ENCODE measurements at regions not wholly inside any gene's neighbourhood (a gene's known extent, or its start where the extent isn't known, plus 50 kb on each side); places are given as distances from the start of the nearest gene placed in this dataset.

DNA sequence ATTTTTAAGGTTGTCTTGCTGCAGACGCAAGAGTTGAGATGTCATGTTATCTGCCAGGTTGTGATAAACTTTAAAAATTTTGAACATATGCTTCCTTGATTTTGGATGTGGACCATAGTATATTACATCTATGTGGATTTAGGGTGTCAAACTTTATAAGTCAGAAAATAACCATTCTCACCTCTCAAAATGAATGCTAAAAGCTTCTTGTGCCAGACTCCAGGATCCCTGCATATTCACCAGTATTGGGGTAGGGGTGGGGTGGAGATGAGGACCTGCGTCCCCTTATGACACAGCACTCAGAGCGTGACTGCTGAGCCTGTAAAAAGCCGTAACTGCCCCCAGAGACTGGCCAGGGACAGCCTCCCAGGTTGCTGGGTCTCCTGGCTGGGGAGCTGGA is 524.4 kb downstream of the LMO7 start:
- no peak for DNase-seq

DNA sequence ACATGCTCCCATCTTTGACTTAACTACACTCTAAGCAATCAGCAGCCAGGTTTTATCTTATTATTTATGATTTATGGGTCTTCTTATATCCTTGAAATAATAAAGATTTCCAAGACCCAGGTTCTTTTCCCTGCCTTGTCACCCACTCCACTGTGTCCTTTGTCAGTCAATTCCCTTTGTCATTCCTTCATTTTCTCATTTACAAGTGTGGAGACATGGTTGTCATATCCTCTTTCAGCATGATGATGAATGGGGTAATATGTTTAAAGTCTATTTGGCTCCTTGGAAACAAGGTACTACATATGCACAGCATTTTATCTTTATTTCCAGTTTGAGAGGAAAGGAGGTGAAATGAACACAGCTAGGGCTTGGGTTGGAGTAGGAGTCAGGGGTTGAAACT is 521.8 kb downstream of the LMO7 start:
- no peak for DNase-seq

DNA sequence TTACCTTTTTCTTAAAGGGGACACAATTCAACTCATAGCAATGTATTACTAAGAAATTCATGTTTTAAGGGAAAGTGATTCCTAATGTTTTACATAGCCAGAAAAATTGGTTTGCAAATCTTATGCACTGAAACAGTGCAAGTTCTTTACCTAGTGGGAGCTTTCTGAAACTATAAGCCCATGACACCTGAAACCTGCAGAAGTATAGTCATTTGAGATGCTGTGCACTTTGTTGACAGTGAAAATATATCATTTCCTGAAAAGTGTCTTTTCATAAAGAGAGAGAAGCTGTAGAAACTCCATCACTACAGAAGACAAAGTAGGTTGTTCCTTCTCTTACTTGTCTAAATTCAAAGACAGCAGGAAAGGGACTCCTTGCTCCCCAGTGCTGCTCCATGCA is 517.1 kb downstream of the LMO7 start:
- no peak for DNase-seq

DNA sequence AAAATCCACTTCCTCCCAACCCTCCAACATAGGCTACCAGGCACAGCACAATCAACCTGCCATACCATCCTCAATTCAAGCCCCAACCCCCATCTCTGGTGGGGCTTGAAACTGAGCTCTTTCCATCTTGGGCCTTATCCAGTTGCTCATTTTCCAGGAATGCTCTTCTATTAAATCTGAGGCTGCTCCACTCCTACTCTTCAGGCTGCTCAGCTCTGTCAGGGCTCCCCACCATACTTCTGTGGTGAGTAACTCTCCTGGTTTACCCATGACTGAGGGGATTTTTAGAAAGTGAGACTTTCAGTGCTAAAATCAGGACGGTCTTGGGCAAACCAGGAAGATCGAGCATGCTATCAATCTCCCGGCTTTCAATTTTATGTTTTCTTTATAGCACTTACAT is 512.8 kb downstream of the LMO7 start:
- DNase-seq, result no peak

DNA sequence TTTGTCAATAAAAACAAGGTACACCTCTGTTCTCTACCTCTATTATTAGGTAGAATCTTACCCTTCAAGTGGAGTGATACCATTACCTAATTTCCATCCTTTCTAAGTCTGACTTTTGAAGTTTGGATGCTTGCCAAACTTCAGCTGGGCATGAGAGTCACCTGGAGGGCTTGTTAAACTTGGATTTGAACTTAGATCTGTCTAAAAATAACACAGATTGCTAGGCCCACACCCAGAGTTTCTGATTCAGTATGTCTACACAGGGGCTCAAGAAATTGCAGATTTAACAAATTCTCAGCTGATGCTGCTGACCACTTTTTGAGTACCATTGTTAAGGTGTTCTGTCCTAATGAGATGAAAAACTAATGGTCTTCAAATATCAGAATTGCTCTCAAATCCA is 512.2 kb downstream of the LMO7 start:
- no peak for DNase-seq

DNA sequence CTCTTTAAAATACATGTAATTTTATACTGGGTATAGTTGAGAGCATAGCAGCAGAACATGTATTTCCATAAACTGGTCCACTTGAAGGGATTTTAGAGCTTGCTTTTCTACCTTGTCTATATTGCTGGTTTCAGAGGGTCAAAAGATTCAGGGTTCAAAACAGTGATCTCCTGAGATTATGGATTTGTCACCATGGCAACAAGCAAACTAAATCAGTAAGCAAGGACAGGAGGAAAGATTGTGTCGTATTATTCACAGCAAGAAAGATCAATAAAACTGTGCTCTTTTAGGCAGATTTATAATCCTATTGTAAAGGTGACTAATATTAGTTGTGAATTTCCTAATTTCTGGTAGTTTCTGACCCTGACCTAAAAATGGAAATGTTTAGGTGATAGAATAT is 496.4 kb downstream of the LMO7 start:
- no peak for DNase-seq

DNA sequence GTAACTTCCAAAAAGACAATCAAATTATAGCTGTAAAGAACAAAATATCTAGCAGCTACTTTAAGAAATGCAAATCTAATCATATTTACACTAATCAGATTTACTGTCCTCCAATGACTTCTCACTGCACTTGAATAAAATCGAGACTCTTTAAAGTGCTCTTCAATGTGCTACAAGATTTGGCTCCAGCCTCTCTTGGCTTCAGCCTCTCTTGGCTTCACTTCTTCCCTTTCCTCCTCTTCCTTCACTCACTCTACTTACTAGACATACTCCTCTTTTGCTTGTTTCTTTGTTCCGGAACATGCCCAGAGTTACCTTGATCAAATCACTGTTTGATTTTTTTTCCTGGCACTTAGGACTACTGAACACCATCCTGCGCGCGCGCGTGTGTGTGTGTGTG is 495.4 kb downstream of the LMO7 start:
- no peak for DNase-seq

DNA sequence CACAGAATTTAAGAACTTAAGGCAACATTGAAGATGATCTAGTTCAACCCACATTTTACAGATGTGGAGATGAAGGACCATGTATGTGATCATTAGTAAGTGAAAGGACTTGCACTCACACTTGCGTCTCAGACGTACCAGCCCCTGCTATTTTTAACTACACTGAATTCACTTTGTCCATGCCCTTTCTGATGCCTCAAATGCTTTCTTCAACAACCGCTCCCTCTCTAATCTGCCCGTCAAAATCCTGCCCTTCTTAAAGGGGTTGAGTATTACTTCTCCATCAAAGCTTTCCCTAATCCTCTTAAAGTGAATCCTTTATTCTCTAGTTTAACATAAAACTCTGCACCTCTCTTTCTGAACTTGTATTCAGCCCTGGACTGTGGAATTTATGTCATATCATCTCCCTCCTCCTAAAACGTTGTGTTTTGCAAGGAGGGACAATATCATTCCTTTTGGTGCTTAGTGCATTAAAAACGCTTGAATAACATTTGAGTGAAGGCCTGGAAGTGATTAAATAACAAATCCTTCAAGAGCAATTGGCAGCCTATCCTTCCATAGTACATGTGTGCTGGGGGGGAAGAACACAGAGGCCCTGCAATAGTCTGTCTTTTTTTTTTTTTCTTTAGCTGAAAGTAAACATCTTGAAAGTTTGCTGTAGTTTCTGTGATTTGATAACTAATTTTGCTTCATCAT is 493.3 kb downstream of the LMO7 start:
- no peak for DNase-seq

DNA sequence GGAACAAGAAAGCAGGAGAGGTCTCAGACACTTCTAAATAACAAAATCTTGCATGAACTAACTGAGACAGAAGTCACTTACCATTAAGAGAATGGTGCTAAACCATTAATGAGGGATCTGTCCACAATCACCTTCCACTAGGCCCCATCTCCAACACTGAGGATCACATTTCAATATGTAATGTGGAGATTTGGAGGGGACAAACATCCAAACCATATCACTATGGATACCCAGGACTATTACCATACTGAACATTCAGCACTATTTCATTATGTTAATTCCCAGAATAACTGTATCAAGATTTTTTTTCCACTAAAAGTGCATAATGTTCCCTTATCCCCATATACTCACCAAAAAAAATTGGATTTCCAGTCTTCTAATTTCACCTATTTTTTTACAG is 491.8 kb downstream of the LMO7 start:
- DNase-seq, result no peak

DNA sequence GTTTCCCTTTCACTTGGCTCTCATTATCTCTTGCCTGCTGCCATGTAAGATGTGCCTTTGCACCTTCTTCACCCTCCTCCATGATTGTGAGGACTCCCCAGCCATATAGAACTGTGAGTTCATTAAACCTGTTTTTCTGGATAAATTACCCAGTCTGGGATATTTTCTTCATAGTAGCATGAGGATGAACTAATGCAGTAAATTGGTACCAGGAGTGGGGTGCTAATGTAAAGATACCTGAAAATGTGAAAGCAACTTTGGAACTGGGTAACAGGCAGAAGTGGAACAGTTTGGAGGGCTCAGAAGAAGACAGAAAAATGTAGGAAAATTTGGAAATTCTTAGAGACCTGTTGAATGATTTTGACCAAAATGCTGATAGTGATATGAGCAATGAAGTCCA is 487.4 kb downstream of the LMO7 start:
- no peak for DNase-seq

DNA sequence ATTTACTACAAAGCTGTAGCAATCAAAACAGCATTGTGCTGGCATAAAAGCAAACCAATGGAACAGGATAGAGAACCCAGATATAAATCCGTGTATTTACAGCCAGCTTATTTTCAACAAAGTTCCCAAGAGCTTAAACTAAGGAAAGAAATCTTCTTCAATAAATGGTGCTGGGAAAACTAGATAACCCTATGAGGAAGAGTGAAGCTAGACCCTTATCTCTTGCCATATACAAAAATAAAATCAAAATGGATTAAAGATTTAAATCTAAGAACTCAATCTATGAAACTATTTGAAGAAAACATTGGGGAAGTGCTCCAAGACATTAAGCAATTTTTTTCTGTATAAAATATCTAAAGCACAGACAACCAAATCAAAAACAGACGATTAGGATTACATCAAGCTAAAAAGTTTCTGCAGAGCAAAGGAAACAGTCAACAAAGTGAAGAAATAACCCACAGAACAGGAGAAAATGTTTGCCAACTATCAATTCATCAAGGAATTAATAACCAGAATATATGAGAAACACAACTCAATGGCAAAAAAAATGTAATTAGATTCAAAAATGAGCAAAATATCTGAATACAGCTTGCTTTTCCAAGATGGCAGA is 480.7 kb downstream of the LMO7 start:
- DNase-seq, result no peak

DNA sequence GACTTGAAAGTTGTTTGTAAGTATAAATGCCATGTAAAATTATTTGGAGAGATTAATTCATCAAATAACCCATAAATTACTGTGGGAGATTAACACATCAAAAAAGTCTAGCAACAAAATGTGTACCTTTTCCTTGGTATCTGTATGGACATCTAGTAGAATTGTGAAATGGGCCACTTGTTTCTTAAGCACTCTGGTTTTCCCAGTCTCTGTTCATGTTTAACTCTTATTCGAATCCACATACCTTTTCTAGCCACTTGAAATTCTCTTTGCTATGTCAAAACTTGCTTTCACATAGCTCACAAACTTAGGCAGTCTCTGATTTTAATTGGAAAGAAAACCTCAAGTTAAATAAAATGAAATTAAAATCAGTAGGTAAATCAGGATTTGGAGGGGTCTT is 470.6 kb downstream of the LMO7 start:
- no peak for DNase-seq

DNA sequence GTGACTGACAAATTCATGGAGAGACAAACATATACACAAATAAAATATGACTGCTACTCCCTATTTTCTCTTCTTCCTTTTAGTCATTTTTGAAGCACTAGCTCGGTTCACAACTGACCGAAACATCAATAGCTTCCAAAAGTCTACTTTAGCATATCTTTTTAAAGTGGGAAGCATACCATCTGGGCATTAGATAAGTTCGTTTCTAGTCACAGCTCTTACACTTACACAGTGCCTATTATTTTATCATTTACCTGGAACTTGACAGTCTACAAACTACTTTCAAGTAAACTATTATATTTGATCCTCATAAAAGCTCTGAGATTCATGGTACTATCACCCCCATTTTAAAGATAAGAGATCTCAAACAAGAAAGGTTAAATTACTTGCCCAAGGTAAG is 458.5 kb downstream of the LMO7 start:
- DNase-seq, result no peak

DNA sequence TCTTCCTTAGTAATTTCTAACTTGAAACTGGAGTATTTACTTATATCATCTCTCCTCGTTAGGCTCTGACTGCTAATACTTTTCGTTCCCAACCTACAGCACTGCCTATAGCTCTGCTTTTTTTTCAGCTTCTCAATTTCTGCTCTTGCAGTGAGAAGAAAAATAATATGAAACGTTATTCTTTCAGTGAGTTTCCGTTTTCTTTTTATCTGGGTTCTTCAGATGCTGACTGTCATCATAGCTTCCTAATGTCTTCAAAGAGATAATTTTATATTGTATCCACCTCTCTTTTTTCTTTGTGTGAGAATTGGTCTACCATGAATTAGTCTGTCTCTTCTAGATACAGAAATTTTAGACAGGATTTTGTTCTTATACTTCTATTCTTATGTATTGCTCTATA is 454.9 kb downstream of the LMO7 start:
- DNase-seq, result no peak

DNA sequence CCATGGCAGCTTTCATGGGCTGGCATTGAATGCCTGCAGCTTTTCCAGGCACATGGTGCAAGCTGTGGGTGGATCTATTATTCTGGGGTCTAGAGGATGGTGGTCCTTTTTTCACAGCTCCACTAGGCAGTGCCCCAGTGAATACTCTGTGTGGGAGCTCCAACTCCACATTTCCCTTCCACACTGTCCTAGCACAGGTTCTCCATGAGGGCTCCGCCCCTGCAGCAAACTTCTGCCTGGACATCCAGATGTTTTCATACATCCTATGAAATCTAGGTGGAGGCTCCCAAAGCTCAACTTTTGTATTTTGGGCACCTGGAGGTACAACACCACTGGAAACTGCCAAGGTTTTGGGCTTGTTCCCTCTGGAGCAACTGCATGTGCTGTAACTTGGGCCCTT is 450.6 kb downstream of the LMO7 start:
- no peak for DNase-seq

DNA sequence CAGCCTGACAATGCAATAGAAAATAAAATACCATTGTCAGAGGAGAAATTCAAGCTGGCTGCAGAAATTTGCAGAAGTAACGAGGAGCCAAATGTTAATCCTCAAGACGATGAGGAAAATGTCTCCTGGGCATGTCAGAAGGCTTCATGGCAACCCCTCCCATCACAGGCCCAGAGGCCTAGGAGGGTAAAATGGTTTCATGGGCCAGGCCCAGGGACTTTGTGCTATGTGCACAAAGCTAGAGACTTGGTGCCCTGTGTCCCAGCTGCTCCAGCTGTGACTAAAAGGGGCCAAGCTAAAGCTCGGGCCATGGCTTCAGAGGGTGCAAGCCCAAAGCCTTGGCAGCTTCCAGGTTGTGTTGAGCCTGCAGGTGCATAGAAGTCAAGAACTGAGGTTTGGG is 431.7 kb downstream of the LMO7 start:
- DNase-seq, result no peak

DNA sequence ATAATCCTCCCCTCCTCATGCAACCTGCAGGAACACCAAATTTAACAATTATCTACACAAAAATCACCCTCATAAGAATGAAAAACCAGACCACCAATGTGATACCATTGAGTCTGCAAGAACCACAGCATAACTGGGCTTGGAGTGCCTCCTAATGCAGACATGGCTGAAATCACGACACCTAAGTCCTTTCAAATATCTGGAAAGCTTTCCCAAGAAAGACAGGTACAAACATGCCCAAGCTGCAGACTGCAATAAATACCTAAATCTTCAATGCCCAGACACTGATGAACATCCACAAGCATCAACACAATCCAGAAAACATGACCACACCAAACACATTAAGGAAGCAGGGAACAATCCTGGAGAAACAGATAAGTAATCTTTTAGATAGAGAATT is 417.1 kb downstream of the LMO7 start:
- DNase-seq, result no peak

DNA sequence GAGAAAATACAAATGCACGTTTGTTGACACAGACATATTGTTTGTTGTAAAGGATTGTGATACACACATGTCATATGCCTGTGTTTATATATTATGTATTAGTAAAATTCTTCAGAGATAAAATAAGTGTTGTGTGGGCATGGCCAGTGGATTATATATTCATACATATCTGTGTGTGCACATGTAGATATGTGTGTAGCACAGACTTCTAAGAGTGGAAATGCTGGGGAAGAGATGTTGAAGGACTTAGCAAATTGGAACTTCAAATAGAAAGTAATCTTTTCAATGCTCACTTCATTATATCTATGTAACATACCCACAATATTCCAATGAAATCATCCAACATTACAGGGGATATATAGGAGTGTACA is 413.2 kb downstream of the LMO7 start:
- no peak for DNase-seq

DNA sequence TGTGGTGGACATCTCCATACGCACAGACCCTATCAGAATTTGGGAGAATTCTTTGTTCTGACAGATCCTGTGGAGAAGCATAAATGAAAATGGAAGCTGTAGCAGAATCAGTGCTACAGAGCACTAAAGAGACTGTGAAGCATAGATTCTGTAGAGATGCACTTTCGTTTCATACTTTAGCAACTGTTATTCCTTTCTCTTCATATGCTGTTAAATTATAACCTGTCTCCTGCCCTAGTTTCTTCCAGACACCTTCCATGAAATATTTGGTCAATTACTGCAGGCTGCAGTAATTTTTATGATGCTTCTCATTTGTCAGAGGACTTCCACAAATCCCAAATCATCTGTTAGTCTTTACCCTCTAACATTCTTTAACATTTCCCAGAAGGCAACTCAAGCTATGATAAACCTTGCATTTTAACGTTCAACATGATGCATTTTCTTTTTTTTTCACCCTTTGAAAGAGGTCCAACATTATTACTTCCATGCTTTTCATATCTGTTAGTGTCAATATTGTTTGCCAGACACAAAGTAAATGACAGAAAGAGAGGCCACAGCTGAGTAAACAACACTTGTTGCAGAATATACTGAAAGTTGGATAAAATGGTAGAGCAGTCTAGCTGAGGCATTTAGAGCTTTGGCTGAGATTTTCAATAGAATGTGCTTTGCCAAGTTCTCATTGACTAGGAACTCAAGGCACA is 412.7 kb downstream of the LMO7 start:
- DNase-seq, result no peak

DNA sequence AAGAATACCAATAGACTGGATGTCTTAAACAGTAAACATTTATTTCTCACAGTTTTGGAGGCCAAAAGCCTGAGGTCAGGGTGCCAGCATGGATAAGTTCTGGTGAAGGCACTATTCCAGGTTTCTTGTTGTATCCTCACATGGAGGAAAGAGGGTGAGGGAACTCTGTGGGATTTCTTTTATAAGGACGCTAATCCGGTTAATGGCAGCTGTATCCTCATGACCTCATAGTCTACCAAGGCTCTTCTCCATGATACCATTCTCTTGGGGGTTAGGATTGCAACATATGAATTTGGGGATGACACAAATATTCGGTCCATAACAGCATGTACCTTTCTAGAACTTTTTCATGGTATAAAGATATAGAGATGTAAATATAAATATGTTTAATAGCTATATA is 412.0 kb downstream of the LMO7 start:
- DNase-seq, result no peak

DNA sequence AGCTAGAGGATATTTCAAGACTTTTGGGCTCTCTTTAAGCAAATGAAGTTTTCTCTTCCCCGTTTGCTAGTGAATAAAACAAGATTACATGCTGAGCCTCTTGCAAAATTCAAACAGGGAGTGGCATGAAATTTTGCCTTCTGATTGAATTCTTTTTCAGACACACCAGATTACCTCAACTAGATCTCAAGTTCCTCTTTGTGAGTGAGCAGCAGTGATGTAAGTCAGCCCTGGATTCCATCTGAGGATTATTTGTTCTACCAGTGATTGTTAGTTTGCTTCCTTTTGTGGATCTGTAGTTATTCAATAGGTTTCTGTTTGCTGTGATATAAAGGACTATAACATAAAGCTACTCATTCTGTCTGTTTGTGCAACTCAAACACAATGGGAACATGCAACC is 407.7 kb downstream of the LMO7 start:
- no peak for DNase-seq

DNA sequence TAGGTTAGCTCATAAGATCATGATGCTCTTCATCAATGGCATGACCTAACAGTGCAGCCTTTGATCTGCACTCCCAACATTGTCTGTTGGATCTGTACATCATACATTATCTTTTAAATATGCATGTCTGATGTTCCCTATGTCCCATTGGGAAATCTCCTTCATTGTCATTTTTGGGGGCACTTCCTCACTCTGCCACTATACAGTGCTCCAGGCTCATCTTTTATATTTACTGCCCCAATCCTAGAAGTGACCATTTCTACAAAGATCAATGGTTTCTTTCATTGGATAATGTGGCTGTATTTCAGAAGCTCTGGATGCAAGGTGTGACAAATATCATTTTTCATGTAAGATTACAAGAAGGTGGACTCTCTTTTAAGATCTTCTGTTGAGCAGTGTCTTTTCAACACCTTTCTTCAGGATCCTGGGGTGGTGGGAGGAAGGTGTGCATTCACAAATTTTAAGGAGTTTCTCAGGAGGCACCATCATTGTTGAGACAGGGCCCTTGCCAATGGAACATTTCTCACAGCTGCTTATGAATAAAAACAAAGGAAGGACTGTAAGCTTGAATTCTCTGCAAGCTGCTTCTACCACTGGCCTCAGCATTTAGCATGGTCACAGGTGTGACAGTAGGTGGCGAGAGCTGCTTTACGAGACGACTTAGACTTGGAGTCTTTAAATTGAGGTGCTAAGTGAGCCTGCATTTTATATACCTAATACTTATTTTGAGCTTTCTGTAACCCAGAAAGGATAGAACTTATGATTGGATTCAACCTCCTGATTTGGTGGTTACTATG is 403.0 kb downstream of the LMO7 start:
- no peak for DNase-seq

DNA sequence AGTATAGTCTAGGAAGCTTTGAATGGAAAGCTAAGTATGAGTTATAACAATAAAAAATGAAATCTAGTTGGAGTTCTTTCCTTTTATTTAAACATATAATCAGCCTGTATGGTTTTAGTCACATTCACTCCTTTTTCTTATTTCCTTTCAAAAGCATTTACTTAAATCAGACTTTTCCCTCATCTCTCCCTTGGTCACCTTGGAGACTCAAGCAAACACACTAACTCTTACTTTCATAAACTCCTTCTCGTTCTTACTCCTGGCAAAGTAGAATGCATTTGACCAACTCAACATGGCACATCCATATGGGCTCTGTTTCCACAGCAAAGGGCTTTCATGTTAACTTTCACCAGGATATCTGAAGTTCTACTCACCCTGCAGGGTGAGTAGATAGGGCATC is 400.0 kb downstream of the LMO7 start:
- DNase-seq, result no peak

DNA sequence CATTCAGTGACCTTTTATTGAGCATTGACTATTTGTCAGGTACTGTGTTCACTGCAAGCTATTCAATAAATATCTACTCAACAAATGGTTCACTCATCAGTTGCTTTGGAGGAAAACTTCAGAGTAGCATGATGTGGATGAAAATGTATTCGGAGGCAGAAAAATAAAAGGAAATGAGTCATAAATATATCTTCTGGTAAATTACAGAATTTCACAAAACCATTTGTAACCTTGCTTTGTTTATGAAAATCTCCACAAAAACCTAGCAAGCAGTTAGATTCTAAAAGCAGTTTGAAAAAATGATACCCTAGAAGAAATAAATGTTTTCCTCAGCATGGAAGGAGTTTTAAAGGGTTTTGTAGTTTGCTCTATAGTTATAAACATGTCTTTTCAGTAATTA is 399.6 kb downstream of the LMO7 start:
- no peak for DNase-seq
